Tibial nerve (tissue), 4 donors: ENCODE measurements at regions not wholly inside any gene's neighbourhood (a gene's known extent, or its start where the extent isn't known, plus 50 kb on each side); places are given as distances from the start of the nearest gene placed in this dataset.

Experiments used
- CTCF ChIP-seq, 5 experiments: fragments of 200-600 bp in 3 of 5; fragments of 450-650 bp in 2 of 5; sonication (generic) in 3 of 5; IDR thresholded peaks; one replicate each; pipeline ENCODE4 v1.5.1; 2016 to 2019; ENCODE audit warnings: antibody characterized with exemption in 5 of 5, mild to moderate bottlenecking in 3 of 5, moderate library complexity in 2 of 5
- EP300 ChIP-seq, 2 donors: sonication (generic); formaldehyde crosslinking; IDR thresholded peaks; one replicate each; pipeline ENCODE4 v1.6.1; 2017; ENCODE audit warnings: antibody characterized with exemption in 2 of 2, mild to moderate bottlenecking in 1 of 2

GRCh38 chr9:104025104-104025503, 69.0 kb upstream of the SMC2 start:
- TF ChIP-seq CTCF (IDR thresholded peaks at IDR 0.05) (no peak), EP300 (IDR thresholded peaks at IDR 0.05) (no peak)
